Esophagus muscularis mucosa (tissue), 4 donors: ENCODE measurements at regions not wholly inside any gene's neighbourhood (a gene's known extent, or its start where the extent isn't known, plus 50 kb on each side); places are given as distances from the start of the nearest gene placed in this dataset.

Experiments
- CTCF ChIP-seq, 3 experiments: fragments of 200-600 bp in 2 of 3; fragments of 450-650 bp in 1 of 3; sonication (generic) in 2 of 3; IDR thresholded peaks; one replicate each; pipeline ENCODE4 v1.5.1; 2017 to 2019; ENCODE audit warnings: antibody characterized with exemption in 3 of 3, mild to moderate bottlenecking in 2 of 3, moderate library complexity in 1 of 3
- EP300 ChIP-seq: sonication (generic); formaldehyde crosslinking; IDR thresholded peaks from one replicate; pipeline ENCODE4 v1.6.1; 2017; ENCODE audit warnings: antibody characterized with exemption
- POLR2A ChIP-seq: fragments of 450-650 bp; IDR thresholded peaks from one replicate; pipeline ENCODE4 v1.6.1; 2017; ENCODE audit warnings: antibody characterized with exemption, moderate library complexity, mild to moderate bottlenecking, low read depth
- POLR2AphosphoS5 ChIP-seq, 2 donors: sonication (generic); formaldehyde crosslinking; IDR thresholded peaks; one replicate each; pipeline ENCODE4 v1.6.1; 2017; ENCODE audit warnings: antibody characterized with exemption in 2 of 2

GRCh38 chr20:21024420-21024819 lies 81.7 kb downstream of the LINC00237 start:
- TF ChIP-seq POLR2AphosphoS5 (IDR thresholded peaks at IDR 0.05) (no peak), POLR2A (no peak), CTCF (IDR thresholded peaks at IDR 0.05) (no peak), EP300 (no peak)
